SIG-M5 (cell line): ENCODE measurements at regions not wholly inside any gene's neighbourhood (a gene's known extent, or its start where the extent isn't known, plus 50 kb on each side); places are given as distances from the start of the nearest gene placed in this dataset.
A peak's percentile ranks its signal among the peaks of the same experiment; 100 is the strongest.
"Not testable (repeated sequence)": the region's sequence is repeated elsewhere in the genome, so short reads cannot be mapped to it uniquely, and the experiment has no call there.

Source experiments
- DNase-seq: peaks from one replicate; lab custom pipeline; 2025; lab: John Stamatoyannopoulos, UW

GRCh38 chr3:35291471-35292236 lies 347.7 kb upstream of the ARPP21 start:
- no peak for DNase-seq

DNA sequence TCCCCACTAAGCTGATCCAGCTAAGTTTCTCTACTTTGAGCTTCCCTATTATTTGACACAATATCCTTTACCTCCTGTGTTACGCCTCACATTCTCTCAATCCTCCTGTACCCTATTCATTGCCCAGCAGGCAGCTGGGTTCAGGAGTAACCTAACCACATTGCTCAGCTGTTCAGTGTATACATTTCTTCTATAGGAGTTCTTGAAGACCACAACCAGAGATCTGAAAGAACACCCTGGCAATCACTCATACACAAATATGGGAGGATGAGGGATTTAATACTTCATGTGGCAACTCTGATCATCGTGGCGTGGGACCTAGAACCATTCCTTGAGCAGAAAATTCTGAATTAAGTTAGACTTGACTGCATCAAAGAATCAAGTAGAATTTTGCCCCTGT lies 346.8 kb upstream of the ARPP21 start:
- no peak for DNase-seq

GRCh38 chr3:35295906-35296305 lies 343.4 kb upstream of the ARPP21 start:
- DNase-seq: no peak

GRCh38 chr3:35296533-35296932 lies 342.8 kb upstream of the ARPP21 start:
- DNase-seq: peak; percentile 88

- DNase-seq: not testable (repeated sequence)
Observed at GRCh38 chr3:35296944-35297343, 342.4 kb upstream of the ARPP21 start.

- no peak for DNase-seq
Observed at GRCh38 chr3:35305406-35305805, 333.9 kb upstream of the ARPP21 start.

- DNase-seq: no peak
Observed at GRCh38 chr3:35307296-35307695, 332.0 kb upstream of the ARPP21 start.

DNA sequence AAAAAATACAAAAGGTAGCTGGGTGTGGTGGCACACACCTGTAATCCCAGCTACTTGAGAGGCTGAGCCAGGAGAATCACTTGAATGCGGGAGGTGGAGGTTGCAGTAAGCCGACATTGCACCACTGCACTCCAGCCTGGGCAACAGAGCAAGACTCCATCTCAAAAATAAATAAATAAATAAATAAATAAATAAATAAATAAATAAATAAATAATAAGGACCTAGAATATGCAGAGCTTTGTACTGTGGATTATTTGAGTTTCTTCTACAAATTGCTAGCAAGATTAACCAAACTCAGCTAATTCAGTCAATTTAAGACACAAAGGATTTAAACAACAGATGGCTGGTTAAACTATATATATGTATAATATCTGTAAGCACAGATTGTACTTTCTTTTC lies 322.5 kb upstream of the ARPP21 start:
- DNase-seq: not testable (repeated sequence)

DNA sequence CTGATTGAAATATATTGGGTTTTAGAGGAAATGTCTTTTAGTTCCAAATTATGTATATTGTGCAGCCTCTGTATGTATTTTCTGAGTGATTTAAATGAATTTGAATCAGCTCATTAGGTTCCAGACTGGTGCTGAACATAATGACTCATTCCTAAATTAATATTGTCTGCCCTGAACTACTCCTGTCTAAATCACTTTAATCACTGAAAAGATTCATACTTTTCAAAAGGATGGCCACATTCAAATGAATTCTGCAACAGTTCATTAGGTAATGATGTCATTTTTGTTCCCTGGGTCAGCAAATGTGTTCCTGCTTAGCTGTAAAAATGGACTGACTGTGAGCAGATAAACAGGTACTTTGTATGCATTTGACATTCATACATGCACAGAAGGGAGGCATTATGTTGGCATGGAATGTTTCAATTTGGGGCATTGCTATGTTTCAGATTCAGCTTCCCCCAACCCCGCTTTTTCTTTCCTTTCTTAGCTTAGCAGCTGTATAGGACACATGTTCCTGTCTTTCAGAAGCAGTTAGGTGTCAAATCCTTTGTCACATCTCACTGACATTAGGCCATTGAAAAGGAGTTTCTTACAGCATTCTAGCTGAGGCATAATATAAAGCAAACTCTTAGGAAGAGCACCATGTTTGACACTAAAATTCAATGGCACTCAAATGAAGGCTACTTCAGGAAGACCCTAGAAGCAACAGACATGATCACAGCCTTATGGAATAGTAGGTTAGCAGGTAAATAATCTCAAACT lies 318.5 kb upstream of the ARPP21 start:
- DNase-seq: no peak

DNA sequence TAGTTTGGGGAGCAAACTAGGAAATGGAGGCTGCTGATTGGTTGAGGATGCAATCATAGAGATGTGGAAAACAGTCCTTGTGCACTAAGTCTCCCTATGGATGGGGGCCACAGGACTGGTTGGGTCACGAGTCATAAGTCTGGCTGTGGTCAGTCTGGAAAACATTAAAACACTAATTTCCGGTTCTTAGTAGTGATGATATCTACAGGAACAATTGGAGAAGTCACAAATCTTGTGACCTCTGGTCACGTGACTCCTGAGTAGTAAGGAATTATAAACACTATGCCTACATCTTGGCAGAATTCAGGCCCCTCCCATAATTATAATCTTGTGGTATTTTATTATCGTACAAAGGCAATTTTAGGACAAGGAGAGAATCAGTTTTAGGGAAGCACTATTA lies 317.3 kb upstream of the ARPP21 start:
- no peak for DNase-seq

DNA sequence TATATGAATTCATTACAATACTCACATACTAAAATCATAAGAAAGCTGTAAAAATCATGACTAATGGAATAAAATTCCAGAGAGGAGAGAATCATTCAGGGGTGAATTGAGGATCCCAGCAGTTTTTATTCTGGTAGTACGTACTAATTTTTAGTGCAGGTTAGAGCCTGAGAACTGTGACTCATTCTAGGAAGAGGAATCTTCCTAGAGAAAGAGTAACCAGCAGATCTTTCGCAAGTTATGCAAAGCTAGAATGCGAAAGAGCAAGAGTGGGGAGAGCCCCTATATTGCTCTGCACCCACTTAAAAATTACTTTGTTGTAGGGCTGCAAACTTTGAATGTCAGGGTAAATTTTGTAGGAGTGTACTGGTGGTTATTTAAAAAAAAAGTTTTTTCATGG lies 303.6 kb upstream of the ARPP21 start:
- DNase-seq: no peak

GRCh38 chr3:35336601-35337000 lies 302.7 kb upstream of the ARPP21 start:
- DNase-seq: no peak

DNA sequence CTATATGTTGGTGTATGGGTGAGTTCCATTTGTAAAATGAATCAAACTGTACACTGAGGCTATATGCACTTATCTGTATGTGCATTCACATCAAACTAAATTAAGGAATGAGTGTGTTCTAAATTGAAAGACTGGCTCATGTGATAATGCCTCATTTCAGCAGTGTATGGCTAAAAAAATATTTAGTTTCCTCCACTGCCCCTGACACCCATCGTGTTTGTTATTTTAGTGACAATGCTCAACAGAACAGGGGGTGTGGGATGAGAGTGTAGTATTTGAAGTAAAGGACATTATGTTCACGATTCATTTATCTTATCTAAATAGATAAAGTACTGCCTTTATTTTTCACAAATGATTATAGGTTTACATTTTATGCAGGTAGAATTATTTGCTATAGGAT lies 301.1 kb upstream of the ARPP21 start:
- DNase-seq: no peak

GRCh38 chr3:35380196-35380595 lies 259.1 kb upstream of the ARPP21 start:
- no peak for DNase-seq

- DNase-seq: no peak
Observed at GRCh38 chr3:35383216-35383615, 256.1 kb upstream of the ARPP21 start.

DNA sequence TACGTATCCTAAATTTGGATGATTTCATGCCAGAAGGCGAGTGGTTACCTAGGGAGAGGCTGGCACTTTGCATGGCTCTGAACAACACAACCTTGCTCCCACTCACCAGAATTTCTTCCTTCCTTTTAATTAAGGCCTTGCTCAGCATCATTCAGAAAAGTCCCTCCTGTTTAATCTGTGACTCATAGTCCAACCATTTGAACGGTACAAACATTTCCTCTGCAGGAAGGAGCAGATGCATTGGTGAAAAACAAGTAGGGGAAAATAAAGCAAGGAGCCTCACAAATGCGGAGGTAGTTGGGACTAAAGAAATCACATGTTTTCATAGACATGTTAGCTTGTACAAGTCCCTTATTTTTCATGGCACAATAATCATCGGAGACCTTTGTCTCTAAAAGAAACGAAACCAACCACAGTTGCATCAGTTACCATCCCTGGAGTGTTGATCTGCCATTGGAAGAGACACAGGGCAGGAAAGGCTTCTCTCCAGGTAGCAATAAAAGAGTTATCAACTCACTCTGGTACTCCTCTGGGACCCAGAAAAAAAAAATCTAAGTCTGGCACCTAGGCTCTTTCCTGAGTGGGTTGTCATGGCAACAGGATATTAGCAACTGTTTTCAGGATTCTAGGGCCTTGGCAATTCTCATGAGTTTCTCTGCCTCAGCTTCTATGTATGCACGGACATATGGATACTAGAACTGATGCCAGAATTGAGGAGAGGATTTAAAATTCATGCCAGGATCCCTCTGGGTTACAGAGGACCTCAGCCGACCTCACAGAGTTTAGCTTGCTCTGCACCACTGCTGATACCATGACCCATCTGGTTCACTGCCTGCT lies 255.4 kb upstream of the ARPP21 start:
- no peak for DNase-seq

GRCh38 chr3:35385271-35385670 lies 254.1 kb upstream of the ARPP21 start:
- no peak for DNase-seq

GRCh38 chr3:35389907-35390306 lies 249.4 kb upstream of the ARPP21 start:
- no peak for DNase-seq

GRCh38 chr3:35392187-35392586 lies 247.1 kb upstream of the ARPP21 start:
- DNase-seq: no peak

GRCh38 chr3:35393901-35394799 lies 245.2 kb upstream of the ARPP21 start:
- no peak for DNase-seq

- DNase-seq: no peak
Observed at GRCh38 chr3:35394905-35395304, 244.4 kb upstream of the ARPP21 start.

DNA sequence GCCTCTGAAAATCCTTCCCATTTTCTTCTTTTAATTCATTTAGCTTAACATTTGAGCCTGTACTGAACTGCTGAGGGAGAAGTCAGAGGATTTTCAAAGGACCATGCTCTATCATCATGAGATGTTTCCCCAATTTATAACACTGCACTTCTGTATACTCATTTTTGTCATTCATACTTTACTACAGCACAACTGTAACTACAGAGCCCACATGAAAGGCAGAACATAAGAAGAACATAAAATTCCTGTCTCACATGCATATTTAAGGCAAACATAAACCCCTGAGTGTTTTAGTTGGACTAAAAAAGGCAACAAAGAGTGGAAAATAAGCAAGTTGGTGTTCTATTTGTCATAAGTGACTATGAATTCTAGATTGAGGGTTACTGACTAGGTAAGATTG lies 237.7 kb upstream of the ARPP21 start:
- DNase-seq: no peak
